ENCODE measurements at regions not wholly inside any gene's neighbourhood (a gene's known extent, or its start where the extent isn't known, plus 50 kb on each side); places are given as distances from the start of the nearest gene placed in this dataset.
A peak's percentile ranks its signal among the peaks of the same experiment; 100 is the strongest.

GRCh38 chr11:86182976-86183584 lies 61.5 kb upstream of the EED start:
- no peaks in the 10 kb centered on the region for H3K9me3 ChIP-seq (ENCODE audit: low read length)
- H3K9me2 ChIP-seq (replicated peaks; ENCODE audit: insufficient read depth, low read length): no peaks in the 10 kb centered on the region
- peaks cover 22% of the 10 kb centered on the region for H3K4me1 ChIP-seq (ENCODE audit: low read length)
- no peaks in the 10 kb centered on the region for H3K79me2 ChIP-seq (ENCODE audit: low read length)
- H2AFZ ChIP-seq (ENCODE audit: low read length): peak overlapping the region; percentile 55
- H3K36me3 ChIP-seq (ENCODE audit: insufficient read depth, low read length): no peaks in the 10 kb centered on the region
- H3K27ac ChIP-seq (ENCODE audit: low read length): no peak overlapping the region
- no peak overlapping the region for H3K4me3 ChIP-seq (ENCODE audit: low read length)
- peak overlapping the region; percentile 9 for H3K4me2 ChIP-seq (ENCODE audit: low read depth, low read length, poor library complexity, severe bottlenecking)
- peak; percentile 67 for DNase-seq
- peak overlapping the region; percentile 1; the same call in 1 of the 2 replicates for H3K9ac ChIP-seq (ENCODE audit: low read length)
- H4K20me1 ChIP-seq (ENCODE audit: insufficient read depth, low read depth, low read length): no peaks in the 10 kb centered on the region
- no peaks in the 10 kb centered on the region for H3K27me3 ChIP-seq (ENCODE audit: low read length)

- no peak overlapping the region for H3K27ac ChIP-seq (ENCODE audit: low read length)
- no peak for DNase-seq
- H2AFZ ChIP-seq (ENCODE audit: low read length): peak overlapping the region; percentile 1; the same call in 1 of the 2 replicates
Observed at GRCh38 chr11:86181379-86181778, 63.2 kb upstream of the EED start.

GRCh38 chr11:86180851-86181250 lies 63.7 kb upstream of the EED start:
- Histone ChIP-seq H3K4me3 (ENCODE audit: low read length) (no peak overlapping the region), H3K36me3 (ENCODE audit: insufficient read depth, low read length) (no peaks in the 10 kb centered on the region), H3K4me2 (ENCODE audit: low read depth, low read length, poor library complexity, severe bottlenecking) (no peak overlapping the region), H3K9me2 (replicated peaks; ENCODE audit: insufficient read depth, low read length) (no peaks in the 10 kb centered on the region), H3K9ac (ENCODE audit: low read length) (no peak overlapping the region), H3K27me3 (ENCODE audit: low read length) (no peaks in the 10 kb centered on the region), H3K27ac (ENCODE audit: low read length) (no peak overlapping the region), H4K20me1 (ENCODE audit: insufficient read depth, low read depth, low read length) (no peaks in the 10 kb centered on the region), H2AFZ (ENCODE audit: low read length) (peak overlapping the region; percentile 1; the same call in 1 of the 2 replicates), H3K79me2 (ENCODE audit: low read length) (no peaks in the 10 kb centered on the region), H3K4me1 (ENCODE audit: low read length) (peaks cover 36% of the 10 kb centered on the region), H3K9me3 (ENCODE audit: low read length) (no peaks in the 10 kb centered on the region)
- DNase-seq: no peak

More at GRCh38 chr11:86181379-86181778, 63.2 kb upstream of the EED start:
- H4K20me1 ChIP-seq (ENCODE audit: insufficient read depth, low read depth, low read length): no peaks in the 10 kb centered on the region
- no peak overlapping the region for H3K4me3 ChIP-seq (ENCODE audit: low read length)
- H3K79me2 ChIP-seq (ENCODE audit: low read length): no peaks in the 10 kb centered on the region
- no peak overlapping the region for H3K4me2 ChIP-seq (ENCODE audit: low read depth, low read length, poor library complexity, severe bottlenecking)
- peaks cover 31% of the 10 kb centered on the region for H3K4me1 ChIP-seq (ENCODE audit: low read length)
- no peaks in the 10 kb centered on the region for H3K36me3 ChIP-seq (ENCODE audit: insufficient read depth, low read length)
- no peaks in the 10 kb centered on the region for H3K9me3 ChIP-seq (ENCODE audit: low read length)
- H3K9ac ChIP-seq (ENCODE audit: low read length): no peak overlapping the region
- no peaks in the 10 kb centered on the region for H3K27me3 ChIP-seq (ENCODE audit: low read length)
- H3K9me2 ChIP-seq (replicated peaks; ENCODE audit: insufficient read depth, low read length): no peaks in the 10 kb centered on the region

- peak overlapping the region; percentile 1; the same call in 1 of the 2 replicates for H2AFZ ChIP-seq (ENCODE audit: low read length)
- H3K4me1 ChIP-seq (ENCODE audit: low read length): peaks cover 40% of the 10 kb centered on the region
- DNase-seq: no peak
- H3K9me2 ChIP-seq (replicated peaks; ENCODE audit: insufficient read depth, low read length): no peaks in the 10 kb centered on the region
- H3K9me3 ChIP-seq (ENCODE audit: low read length): no peaks in the 10 kb centered on the region
- H3K4me2 ChIP-seq (ENCODE audit: low read depth, low read length, poor library complexity, severe bottlenecking): no peak overlapping the region
- no peaks in the 10 kb centered on the region for H3K36me3 ChIP-seq (ENCODE audit: insufficient read depth, low read length)
- H3K27me3 ChIP-seq (ENCODE audit: low read length): no peaks in the 10 kb centered on the region
- H3K4me3 ChIP-seq (ENCODE audit: low read length): no peak overlapping the region
- H4K20me1 ChIP-seq (ENCODE audit: insufficient read depth, low read depth, low read length): no peaks in the 10 kb centered on the region
- H3K9ac ChIP-seq (ENCODE audit: low read length): no peak overlapping the region
- no peaks in the 10 kb centered on the region for H3K79me2 ChIP-seq (ENCODE audit: low read length)
- no peak overlapping the region for H3K27ac ChIP-seq (ENCODE audit: low read length)
Observed at GRCh38 chr11:86180423-86180822, 64.1 kb upstream of the EED start.

- Histone ChIP-seq H4K20me1 (ENCODE audit: insufficient read depth, low read depth, low read length) (no peaks in the 10 kb centered on the region), H3K4me3 (ENCODE audit: low read length) (no peak overlapping the region), H3K79me2 (ENCODE audit: low read length) (no peaks in the 10 kb centered on the region), H2AFZ (ENCODE audit: low read length) (0 out of 2 replicates have a peak overlapping the region, but pooled peaks have one; percentile 3), H3K27ac (ENCODE audit: low read length) (no peak overlapping the region), H3K9me3 (ENCODE audit: low read length) (no peaks in the 10 kb centered on the region), H3K27me3 (ENCODE audit: low read length) (no peaks in the 10 kb centered on the region), H3K4me2 (ENCODE audit: low read depth, low read length, poor library complexity, severe bottlenecking) (no peak overlapping the region), H3K9me2 (replicated peaks; ENCODE audit: insufficient read depth, low read length) (no peaks in the 10 kb centered on the region), H3K36me3 (ENCODE audit: insufficient read depth, low read length) (no peaks in the 10 kb centered on the region), H3K4me1 (ENCODE audit: low read length) (peaks cover 44% of the 10 kb centered on the region), H3K9ac (ENCODE audit: low read length) (no peak overlapping the region)
- no peak for DNase-seq
Observed at GRCh38 chr11:86179646-86180064, 64.9 kb upstream of the EED start.

- Histone ChIP-seq H3K4me2 (ENCODE audit: low read depth, low read length, poor library complexity, severe bottlenecking) (peak overlapping the region; percentile 59), H3K4me3 (ENCODE audit: low read length) (no peak overlapping the region), H3K9me2 (replicated peaks; ENCODE audit: insufficient read depth, low read length) (no peaks in the 10 kb centered on the region), H4K20me1 (ENCODE audit: insufficient read depth, low read depth, low read length) (no peaks in the 10 kb centered on the region), H3K27ac (ENCODE audit: low read length) (0 out of 2 replicates have a peak overlapping the region, but pooled peaks have one; percentile 3), H3K36me3 (ENCODE audit: insufficient read depth, low read length) (no peaks in the 10 kb centered on the region), H3K9me3 (ENCODE audit: low read length) (no peaks in the 10 kb centered on the region), H3K79me2 (ENCODE audit: low read length) (no peaks in the 10 kb centered on the region), H3K27me3 (ENCODE audit: low read length) (no peaks in the 10 kb centered on the region), H3K4me1 (ENCODE audit: low read length) (peaks cover 50% of the 10 kb centered on the region), H3K9ac (ENCODE audit: low read length) (no peak overlapping the region), H2AFZ (ENCODE audit: low read length) (no peak overlapping the region)
- no peak for DNase-seq
Observed at GRCh38 chr11:86177302-86177701, 67.3 kb upstream of the EED start.

GRCh38 chr11:86176165-86176884 lies 68.2 kb upstream of the EED start:
- Histone ChIP-seq H3K9me3 (ENCODE audit: low read length) (no peaks in the 10 kb centered on the region), H2AFZ (ENCODE audit: low read length) (peak overlapping the region; percentile 55), H3K9ac (ENCODE audit: low read length) (peak overlapping the region; percentile 27), H3K79me2 (ENCODE audit: low read length) (no peaks in the 10 kb centered on the region), H3K4me1 (ENCODE audit: low read length) (peaks cover 59% of the 10 kb centered on the region), H4K20me1 (ENCODE audit: insufficient read depth, low read depth, low read length) (no peaks in the 10 kb centered on the region), H3K4me2 (ENCODE audit: low read depth, low read length, poor library complexity, severe bottlenecking) (peak overlapping the region; percentile 59), H3K27me3 (ENCODE audit: low read length) (no peaks in the 10 kb centered on the region), H3K36me3 (ENCODE audit: insufficient read depth, low read length) (no peaks in the 10 kb centered on the region), H3K9me2 (replicated peaks; ENCODE audit: insufficient read depth, low read length) (no peaks in the 10 kb centered on the region), H3K27ac (ENCODE audit: low read length) (peak overlapping the region; percentile 75), H3K4me3 (ENCODE audit: low read length) (peak overlapping the region; percentile 19)
- DNase-seq: peak; percentile 91

- no peaks in the 10 kb centered on the region for H3K79me2 ChIP-seq (ENCODE audit: low read length)
- H3K9ac ChIP-seq (ENCODE audit: low read length): peak overlapping the region; percentile 27
- no peaks in the 10 kb centered on the region for H3K9me2 ChIP-seq (replicated peaks; ENCODE audit: insufficient read depth, low read length)
- H3K9me3 ChIP-seq (ENCODE audit: low read length): no peaks in the 10 kb centered on the region
- no peak for DNase-seq
- H3K4me2 ChIP-seq (ENCODE audit: low read depth, low read length, poor library complexity, severe bottlenecking): peak overlapping the region; percentile 59
- no peaks in the 10 kb centered on the region for H3K36me3 ChIP-seq (ENCODE audit: insufficient read depth, low read length)
- peaks cover 62% of the 10 kb centered on the region for H3K4me1 ChIP-seq (ENCODE audit: low read length)
- peak overlapping the region; percentile 75 for H3K27ac ChIP-seq (ENCODE audit: low read length)
- H2AFZ ChIP-seq (ENCODE audit: low read length): peak overlapping the region; percentile 55
- H3K27me3 ChIP-seq (ENCODE audit: low read length): no peaks in the 10 kb centered on the region
- peak overlapping the region; percentile 19; the same call in 1 of the 2 replicates for H3K4me3 ChIP-seq (ENCODE audit: low read length)
- H4K20me1 ChIP-seq (ENCODE audit: insufficient read depth, low read depth, low read length): no peaks in the 10 kb centered on the region
Observed at GRCh38 chr11:86175626-86176025, 68.9 kb upstream of the EED start.

Measured in Karpas-422 (cell line).